H1 (cell line): ENCODE measurements at regions not wholly inside any gene's neighbourhood (a gene's known extent, or its start where the extent isn't known, plus 50 kb on each side); places are given as distances from the start of the nearest gene placed in this dataset.
A peak's percentile ranks its signal among the peaks of the same experiment; 100 is the strongest.

Experiments
- CTCF ChIA-PET: fragments of 300-600 bp; sonication (Branson Sonifier 250); formaldehyde crosslinking; loops from one replicate; lab custom pipeline; 2021; ENCODE audit not compliant: partially characterized antibody; lab: Charles Lee
- POLR2A ChIA-PET: fragments of 300-600 bp; sonication (Branson Sonifier 250); formaldehyde crosslinking; loops from one replicate; lab custom pipeline; 2021; ENCODE audit warnings: inconsistent platforms; ENCODE audit not compliant: partially characterized antibody; lab: Charles Lee
- DNase-seq, 2 experiments: peaks; one replicate each; pipeline versions ENCODE4 v3.0.0 to v3.0.0-alpha.2; 2010 to 2022; ENCODE audit warnings: low spot score in 2 of 2, low read depth in 1 of 2, mixed read lengths in 1 of 2
- FAIRE-seq: peaks from 2 replicates; lab custom pipeline; 2011; peaks lifted over from hg19 to GRCh38; lab: Jason Lieb, UNC
- H2AFZ ChIP-seq: 2 replicates; pipeline ENCODE4 v1.8.1; 2012; ENCODE audit warnings: low read length, inconsistent platforms
- H2AK5ac ChIP-seq: 2 replicates; pipeline ENCODE4 v1.6.1; 2013; ENCODE audit warnings: low read depth, low read length
- H2BK120ac ChIP-seq: replicated peaks from 2 replicates; pipeline ENCODE3; 2013; ENCODE audit warnings: low read depth, low read length, inconsistent platforms
- H2BK12ac ChIP-seq: 2 replicates; pipeline ENCODE4 v1.6.1; 2013; ENCODE audit warnings: low read depth, low read length
- H2BK15ac ChIP-seq: 2 replicates; pipeline ENCODE4 v1.6.1; 2013; ENCODE audit warnings: low read length
- H2BK20ac ChIP-seq: 2 replicates; pipeline ENCODE4 v1.6.1; 2013; ENCODE audit warnings: low read length
- H2BK5ac ChIP-seq: 2 replicates; pipeline ENCODE4 v1.6.1; 2013; ENCODE audit warnings: low read depth, low read length
- H3K14ac ChIP-seq: 2 replicates; pipeline ENCODE4 v1.6.1; 2013; ENCODE audit warnings: inconsistent platforms; ENCODE audit not compliant: insufficient read length
- H3K18ac ChIP-seq: 2 replicates; pipeline ENCODE4 v1.6.1; 2013; ENCODE audit warnings: low read length; ENCODE audit errors: extremely low read depth
- H3K23ac ChIP-seq: 2 replicates; pipeline ENCODE4 v1.6.1; 2013; ENCODE audit warnings: inconsistent platforms; ENCODE audit not compliant: insufficient read length
- H3K23me2 ChIP-seq: 2 replicates; pipeline ENCODE4 v1.6.1; 2013; ENCODE audit warnings: low read depth, low read length
- H3K27ac ChIP-seq: 2 replicates; pipeline ENCODE4 v1.6.1; 2011; ENCODE audit warnings: low read depth, low read length, inconsistent platforms
- H3K27me3 ChIP-seq, 4 experiments: replicated peaks in 1 of 4; 1 replicate in 1 of 4; 2 replicates in 3 of 4; pipeline versions ENCODE4 v1.6.1 to v1.8.1; 2011 to 2013; ENCODE audit warnings: low read length in 3 of 4, mild to moderate bottlenecking in 3 of 4, inconsistent platforms in 2 of 4, mixed read lengths in 2 of 4, moderate library complexity in 1 of 4; ENCODE audit not compliant: control insufficient read depth in 3 of 4, insufficient read depth in 3 of 4; ENCODE audit errors: extremely low read depth in 1 of 4
- H3K36me3 ChIP-seq, 4 experiments: 2 replicates each; pipeline versions ENCODE4 v1.6.1 to v1.8.1; 2011 to 2013; ENCODE audit warnings: mild to moderate bottlenecking in 4 of 4, low read length in 3 of 4, moderate library complexity in 2 of 4, control low read depth in 1 of 4, inconsistent platforms in 1 of 4; ENCODE audit not compliant: insufficient read depth in 4 of 4, control insufficient read depth in 2 of 4
- H3K4ac ChIP-seq: replicated peaks from 2 replicates; pipeline ENCODE3; 2013; ENCODE audit warnings: low read length, low read depth, mixed read lengths, inconsistent platforms; ENCODE audit not compliant: insufficient read length
- H3K4me1 ChIP-seq, 4 experiments: replicated peaks in 1 of 4; 1 replicate in 1 of 4; 2 replicates in 3 of 4; pipeline versions ENCODE4 v1.6.1 to v1.8.1; 2011 to 2013; ENCODE audit warnings: low read length in 3 of 4, inconsistent platforms in 2 of 4, mixed read lengths in 1 of 4; ENCODE audit not compliant: insufficient read depth in 4 of 4, control insufficient read depth in 3 of 4
- H3K4me2 ChIP-seq, 2 experiments: 2 replicates each; pipeline versions ENCODE4 v1.6.1 to v1.8.1; 2011 to 2013; ENCODE audit warnings: low read depth in 2 of 2, low read length in 2 of 2, control low read depth in 1 of 2, inconsistent platforms in 1 of 2, mild to moderate bottlenecking in 1 of 2; ENCODE audit not compliant: insufficient read depth in 1 of 2
- H3K4me3 ChIP-seq, 4 experiments: fragments of 200-600, 300-600 bp in 1 of 4; sonication (generic), shearing (Covaris generic), sonication (Bioruptor Twin) in 1 of 4; 2 replicates each; pipeline versions ENCODE4 v1.5.1 to v1.8.1; 2011 to 2016; ENCODE audit warnings: low read length in 4 of 4, low read depth in 3 of 4, control low read depth in 2 of 4, inconsistent platforms in 2 of 4, mild to moderate bottlenecking in 2 of 4, mixed read lengths in 1 of 4, moderate library complexity in 1 of 4; ENCODE audit not compliant: insufficient read depth in 2 of 4; ENCODE audit errors: extremely low read depth in 1 of 4
- H3K56ac ChIP-seq: replicated peaks from 2 replicates; pipeline ENCODE3; 2013; ENCODE audit warnings: low read depth, mild to moderate bottlenecking, mixed read lengths, low read length, inconsistent platforms; ENCODE audit not compliant: insufficient read length
- H3K79me1 ChIP-seq: 2 replicates; pipeline ENCODE4 v1.6.1; 2013; ENCODE audit warnings: low read depth, low read length, control low read depth
- H3K79me2 ChIP-seq, 2 experiments: 2 replicates each; pipeline versions ENCODE4 v1.6.1 to v1.8.1; 2012 to 2013; ENCODE audit warnings: low read length in 2 of 2, mild to moderate bottlenecking in 2 of 2, inconsistent platforms in 1 of 2; ENCODE audit not compliant: insufficient read depth in 2 of 2, control insufficient read depth in 1 of 2
- H3K9ac ChIP-seq, 4 experiments: replicated peaks in 1 of 4; 1 replicate in 1 of 4; 2 replicates in 3 of 4; pipeline versions ENCODE4 v1.6.1 to v1.8.1; 2011 to 2013; ENCODE audit warnings: low read depth in 3 of 4, low read length in 3 of 4, control low read depth in 2 of 4, mild to moderate bottlenecking in 2 of 4, moderate library complexity in 2 of 4, inconsistent platforms in 1 of 4; ENCODE audit errors: extremely low read depth in 1 of 4
- H3K9me3 ChIP-seq, 2 experiments: 2 replicates each; pipeline versions ENCODE4 v1.6.1 to v1.8.1; 2012 to 2013; ENCODE audit warnings: mild to moderate bottlenecking in 2 of 2, moderate library complexity in 2 of 2, control low read depth in 1 of 2, inconsistent platforms in 1 of 2, low read depth in 1 of 2, low read length in 1 of 2, mixed read lengths in 1 of 2; ENCODE audit not compliant: insufficient read depth in 2 of 2
- H4K20me1 ChIP-seq, 2 experiments: replicated peaks in 1 of 2; 2 replicates each; pipeline versions ENCODE3 to v1.8.1; 2011 to 2013; ENCODE audit warnings: inconsistent platforms in 2 of 2, low read length in 2 of 2, mild to moderate bottlenecking in 1 of 2; ENCODE audit not compliant: insufficient read depth in 2 of 2, control insufficient read depth in 1 of 2
- H4K5ac ChIP-seq: 2 replicates; pipeline ENCODE4 v1.6.1; 2013; ENCODE audit warnings: low read length, low read depth, mixed read lengths, inconsistent platforms; ENCODE audit not compliant: insufficient read length
- H4K8ac ChIP-seq: 2 replicates; pipeline ENCODE4 v1.8.0; 2013; ENCODE audit warnings: mild to moderate bottlenecking, moderate library complexity, low read length, inconsistent platforms; ENCODE audit not compliant: insufficient read depth; ENCODE audit errors: extremely low read depth
- H4K91ac ChIP-seq: replicated peaks from 2 replicates; pipeline ENCODE3; 2013; ENCODE audit warnings: low read length, mixed read lengths, inconsistent platforms; ENCODE audit not compliant: insufficient read length
- EP300 ChIP-seq, 2 experiments: IDR thresholded peaks; 1 replicate in 1 of 2; 2 replicates in 1 of 2; pipeline ENCODE4 v1.6.1; 2011 to 2012; ENCODE audit warnings: low read depth in 2 of 2, low read length in 2 of 2, mild to moderate bottlenecking in 2 of 2, borderline replicate concordance in 1 of 2, inconsistent platforms in 1 of 2, moderate library complexity in 1 of 2
- GTF2F1 ChIP-seq: IDR thresholded peaks from 2 replicates; pipeline ENCODE4 v1.6.1; 2012; ENCODE audit warnings: low read depth, low read length, improper control_type of control experiment, borderline replicate concordance
- KDM5A ChIP-seq: fragments of 200-600 bp; IDR thresholded peaks from 2 replicates; pipeline ENCODE4 v1.7.1; 2012; ENCODE audit warnings: mild to moderate bottlenecking, low read length, inconsistent platforms, mixed read lengths
- NANOG ChIP-seq: IDR thresholded peaks from 2 replicates; pipeline ENCODE4 v1.6.1; 2011; ENCODE audit warnings: low read length, low read depth, mild to moderate bottlenecking, inconsistent platforms; ENCODE audit not compliant: insufficient read depth, poor library complexity, severe bottlenecking
- NRF1 ChIP-seq: IDR thresholded peaks from 2 replicates; pipeline ENCODE4 v1.6.1; 2011; ENCODE audit warnings: mild to moderate bottlenecking, low read depth, low read length, improper control_type of control experiment
- POLR2A ChIP-seq, 2 experiments: IDR thresholded peaks; 1 replicate in 1 of 2; 2 replicates in 1 of 2; pipeline ENCODE4 v1.6.1; 2011; ENCODE audit warnings: low read depth in 2 of 2, low read length in 2 of 2, mild to moderate bottlenecking in 2 of 2; ENCODE audit errors: control extremely low read depth in 1 of 2
- POU5F1 ChIP-seq: IDR thresholded peaks from 2 replicates; pipeline ENCODE4 v1.6.1; 2011; ENCODE audit warnings: low read depth, mild to moderate bottlenecking, low read length, moderate library complexity
- WGBS, 2 experiments: shearing (Covaris generic) in 1 of 2; methylation state at CpG; one replicate each; pipeline versions ENCODE4 v1.1.6 to v1.1.7; 2013 to 2015; ENCODE audit warnings: low lambda C conversion rate in 2 of 2, mixed read lengths in 2 of 2, inconsistent platforms in 1 of 2, low coverage in 1 of 2, missing lambda C conversion rate in 1 of 2; ENCODE audit not compliant: insufficient replicate concordance in 2 of 2, insufficient coverage in 1 of 2, insufficient read length in 1 of 2; ENCODE audit errors: extremely low coverage in 1 of 2, missing lambda C conversion rate in 1 of 2; 5-methylcytosine and 5-hydroxymethylcytosine counted together

- FAIRE-seq (no peak), DNase-seq (no peak)
- H3K23ac ChIP-seq, result no peak overlapping the region
- H3K4me3 ChIP-seq, result no peak overlapping the region
- no peak overlapping the region for H3K4me2 ChIP-seq
- H3K9ac ChIP-seq, result no peak overlapping the region
- no peaks in the 10 kb centered on the region for H3K9me3 ChIP-seq
- H4K91ac ChIP-seq, result no peak overlapping the region
- peaks cover 1% of the 10 kb centered on the region; the same call in 1 of the 2 replicates for H3K23me2 ChIP-seq
- no peak overlapping the region for H2AK5ac ChIP-seq
- no peak overlapping the region for H2BK12ac ChIP-seq
- peak overlapping the region; percentile 63; the same call in 1 of the 2 replicates for H2BK20ac ChIP-seq
- no peaks in the 10 kb centered on the region for H3K36me3 ChIP-seq
- no peak overlapping the region for H2BK5ac ChIP-seq
- no peak overlapping the region for H2BK120ac ChIP-seq
- no peak overlapping the region for H2AFZ ChIP-seq
- H3K79me2 ChIP-seq, result no peaks in the 10 kb centered on the region
- H4K8ac ChIP-seq, result no peak overlapping the region
- CTCF ChIA-PET, result interaction anchor here (1.0 kb wide), 1 partner anchor 12 kb away, joined by 3 read pairs; no protein-coding TSS in a partner anchor
- H2BK15ac ChIP-seq, result no peak overlapping the region
- H3K79me1 ChIP-seq, result no peaks in the 10 kb centered on the region
- WGBS, 2 experiments, result 86% methylated on average over 3 of the region's 3 CpGs; no CpG with 5 or more reads in 1 of the 2 experiments
- no peak overlapping the region for H3K56ac ChIP-seq
- no peaks in the 10 kb centered on the region for H3K27me3 ChIP-seq
- H3K4ac ChIP-seq, result no peak overlapping the region
- POLR2A ChIA-PET, result no interaction called here
- H4K20me1 ChIP-seq, result no peaks in the 10 kb centered on the region
- no peak overlapping the region for H3K27ac ChIP-seq
- H3K18ac ChIP-seq, result no peak overlapping the region
- H3K4me1 ChIP-seq, result peaks cover 0 to 12% (median 4%) of the 10 kb centered on the region in 4 experiments; a peak in 4 of 7 replicates
- H4K5ac ChIP-seq, result no peak overlapping the region
- no peak overlapping the region for H3K14ac ChIP-seq
- TF ChIP-seq POLR2A (IDR thresholded peaks at IDR 0.05; ENCODE audit: control extremely low read depth in 1 of 2, low read depth in 2 of 2, low read length in 2 of 2), result no peak
- TF ChIP-seq NANOG, result no peak
- TF ChIP-seq EP300 (IDR thresholded peaks at IDR 0.05; ENCODE audit: borderline replicate concordance in 1 of 2, low read depth in 2 of 2, low read length in 2 of 2), result no peak
- TF ChIP-seq POU5F1, result no peak
- no peak for TF ChIP-seq KDM5A
- no peak for TF ChIP-seq NRF1
- TF ChIP-seq GTF2F1, result no peak
Measured at GRCh38 chr6:105695461-105695860, 292.6 kb upstream of the PREP start.
